ENCODE measurements at regions not wholly inside any gene's neighbourhood (a gene's known extent, or its start where the extent isn't known, plus 50 kb on each side); places are given as distances from the start of the nearest gene placed in this dataset.

GRCh38 chr7:12052211-12052610, 158.9 kb upstream of the TMEM106B start:
- ATAC-seq = no peak
- H3K36me3 ChIP-seq (replicated peaks in 1 of 2; ENCODE audit: control insufficient read depth in 1 of 2, insufficient read depth in 2 of 2, low read length in 2 of 2) = no peaks in the 10 kb centered on the region
- no peak overlapping the region for H3K9ac ChIP-seq (ENCODE audit: insufficient read depth, low read depth, low read length)
- no peak overlapping the region for H2AFZ ChIP-seq (ENCODE audit: low read length)
- no TSS peak for BruUV-seq (replicated peaks)
- POLR2A ChIA-PET = no interaction called here
- no peak for FAIRE-seq
- H3K79me2 ChIP-seq (ENCODE audit: insufficient read depth, low read length) = no peaks in the 10 kb centered on the region
- 41% methylated on average over 2 of the region's 2 CpGs for WGBS (ENCODE audit: low lambda C conversion rate)
- H4K20me1 ChIP-seq (ENCODE audit: insufficient read depth, low read length) = no peaks in the 10 kb centered on the region
- H3K4me3 ChIP-seq (replicated peaks in 1 of 3; ENCODE audit: insufficient read depth in 1 of 3, low read depth in 2 of 3, low read length in 3 of 3) = no peak overlapping the region
- no peak overlapping the region for H3K4me2 ChIP-seq (ENCODE audit: low read depth, low read length)
- H3K27ac ChIP-seq (ENCODE audit: extremely low read length, insufficient read depth, low read length) = no peak overlapping the region
- TF ChIP-seq, protein P1, sequence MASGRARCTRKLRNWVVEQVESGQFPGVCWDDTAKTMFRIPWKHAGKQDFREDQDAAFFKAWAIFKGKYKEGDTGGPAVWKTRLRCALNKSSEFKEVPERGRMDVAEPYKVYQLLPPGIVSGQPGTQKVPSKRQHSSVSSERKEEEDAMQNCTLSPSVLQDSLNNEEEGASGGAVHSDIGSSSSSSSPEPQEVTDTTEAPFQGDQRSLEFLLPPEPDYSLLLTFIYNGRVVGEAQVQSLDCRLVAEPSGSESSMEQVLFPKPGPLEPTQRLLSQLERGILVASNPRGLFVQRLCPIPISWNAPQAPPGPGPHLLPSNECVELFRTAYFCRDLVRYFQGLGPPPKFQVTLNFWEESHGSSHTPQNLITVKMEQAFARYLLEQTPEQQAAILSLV (CRISPR knock-in tag; IDR thresholded peaks at IDR 0.05; ENCODE audit: borderline replicate concordance) = no peak
- TF ChIP-seq HBP1 (CRISPR knock-in tag; IDR thresholded peaks at IDR 0.05; ENCODE audit: low read depth) = no peak
- no peak for TF ChIP-seq TEAD3 (CRISPR knock-in tag; optimal IDR thresholded peaks at IDR 0.05; ENCODE audit: borderline replicate concordance)
- TF ChIP-seq ZNF180 (CRISPR knock-in tag; IDR thresholded peaks at IDR 0.05; ENCODE audit: borderline replicate concordance, low read depth) = no peak
- H3K4me1 ChIP-seq (ENCODE audit: insufficient read depth, low read length) = no peaks in the 10 kb centered on the region
- no peaks in the 10 kb centered on the region for H3K27me3 ChIP-seq (ENCODE audit: control insufficient read depth in 1 of 2, insufficient read depth in 2 of 2, low read length in 2 of 2)
- no peak for DNase-seq (ENCODE audit: low spot score)
- peaks cover 29% of the 10 kb centered on the region for H3K9me3 ChIP-seq (ENCODE audit: low read length)
- CTCF ChIA-PET (ENCODE audit: low intra/inter-chr PET ratio, low total read pairs) = no interaction called here
- intact Hi-C loops (cut with micrococcal nuclease; ENCODE audit: unreplicated experiment) = no loop called here
- in situ Hi-C loops (cut with HindIII; ENCODE audit: extremely low pct_ligation_motif_present, low pct_unique_long_range_greater_than_20kb) = no loop called here

DNA sequence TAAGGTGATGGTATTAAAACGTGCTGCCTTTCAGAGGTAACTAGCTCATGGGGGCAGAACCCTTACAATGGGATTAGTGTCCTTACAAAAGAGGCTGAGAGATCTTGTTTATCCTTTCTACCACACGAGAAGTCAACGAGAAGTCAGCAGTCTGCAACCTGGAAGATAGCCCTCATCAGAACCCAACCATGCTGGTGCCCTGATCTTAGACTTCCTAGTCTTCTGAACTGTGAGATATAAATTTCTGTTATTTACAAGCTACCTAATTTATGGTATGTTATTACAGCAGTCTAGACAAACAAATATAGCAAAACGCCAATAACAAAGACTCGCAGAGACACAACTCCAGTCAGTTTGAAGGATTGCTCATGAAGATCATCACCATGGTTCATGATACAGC, 157.5 kb upstream of the TMEM106B start:
- Histone ChIP-seq H3K4me2 (ENCODE audit: low read depth, low read length) (no peak overlapping the region), H3K9me3 (ENCODE audit: low read length) (peaks cover 40% of the 10 kb centered on the region), H4K20me1 (ENCODE audit: insufficient read depth, low read length) (no peaks in the 10 kb centered on the region), H3K9ac (ENCODE audit: insufficient read depth, low read depth, low read length) (no peak overlapping the region), H3K4me1 (ENCODE audit: insufficient read depth, low read length) (no peaks in the 10 kb centered on the region), H3K27me3 (ENCODE audit: control insufficient read depth in 1 of 2, insufficient read depth in 2 of 2, low read length in 2 of 2) (no peaks in the 10 kb centered on the region), H3K79me2 (ENCODE audit: insufficient read depth, low read length) (no peaks in the 10 kb centered on the region), H3K36me3 (replicated peaks in 1 of 2; ENCODE audit: control insufficient read depth in 1 of 2, insufficient read depth in 2 of 2, low read length in 2 of 2) (no peaks in the 10 kb centered on the region), H3K27ac (ENCODE audit: extremely low read length, insufficient read depth, low read length) (no peak overlapping the region), H2AFZ (ENCODE audit: low read length) (no peak overlapping the region), H3K4me3 (replicated peaks in 1 of 3; ENCODE audit: insufficient read depth in 1 of 3, low read depth in 2 of 3, low read length in 3 of 3) (no peak overlapping the region)
- no peak for FAIRE-seq
- 34% methylated on average over 5 of the region's 5 CpGs for WGBS (ENCODE audit: low lambda C conversion rate)
- intact Hi-C loops (cut with micrococcal nuclease; ENCODE audit: unreplicated experiment) (no loop called here), in situ Hi-C loops (cut with HindIII; ENCODE audit: extremely low pct_ligation_motif_present, low pct_unique_long_range_greater_than_20kb) (no loop called here)
- POLR2A ChIA-PET = no interaction called here
- CTCF ChIA-PET (ENCODE audit: low intra/inter-chr PET ratio, low total read pairs) = no interaction called here
- no peak for DNase-seq (ENCODE audit: low spot score)
- no TSS peak for BruUV-seq (replicated peaks)
- no peak for ATAC-seq
- no peak for TF ChIP-seq ZHX1 (CRISPR knock-in tag; IDR thresholded peaks at IDR 0.05; ENCODE audit: low read depth)
- no peak for TF ChIP-seq RNF2 (conservative IDR thresholded peaks at IDR 0.05; ENCODE audit: low read depth)
- TF ChIP-seq TBX2 (CRISPR knock-in tag; IDR thresholded peaks at IDR 0.05; ENCODE audit: borderline replicate concordance) = no peak
- TF ChIP-seq ZNF367 (CRISPR knock-in tag; IDR thresholded peaks at IDR 0.05; ENCODE audit: borderline replicate concordance) = no peak
- TF ChIP-seq ZSCAN20 (CRISPR knock-in tag; IDR thresholded peaks at IDR 0.05; ENCODE audit: borderline replicate concordance) = no peak
- TF ChIP-seq MAFG (CRISPR knock-in tag; IDR thresholded peaks at IDR 0.05) = no peak
- no peak for TF ChIP-seq RAD21 (CRISPR knock-in tag; IDR thresholded peaks at IDR 0.05)
- TF ChIP-seq ARNT (IDR thresholded peaks at IDR 0.05) = no peak
- TF ChIP-seq, protein P2, sequence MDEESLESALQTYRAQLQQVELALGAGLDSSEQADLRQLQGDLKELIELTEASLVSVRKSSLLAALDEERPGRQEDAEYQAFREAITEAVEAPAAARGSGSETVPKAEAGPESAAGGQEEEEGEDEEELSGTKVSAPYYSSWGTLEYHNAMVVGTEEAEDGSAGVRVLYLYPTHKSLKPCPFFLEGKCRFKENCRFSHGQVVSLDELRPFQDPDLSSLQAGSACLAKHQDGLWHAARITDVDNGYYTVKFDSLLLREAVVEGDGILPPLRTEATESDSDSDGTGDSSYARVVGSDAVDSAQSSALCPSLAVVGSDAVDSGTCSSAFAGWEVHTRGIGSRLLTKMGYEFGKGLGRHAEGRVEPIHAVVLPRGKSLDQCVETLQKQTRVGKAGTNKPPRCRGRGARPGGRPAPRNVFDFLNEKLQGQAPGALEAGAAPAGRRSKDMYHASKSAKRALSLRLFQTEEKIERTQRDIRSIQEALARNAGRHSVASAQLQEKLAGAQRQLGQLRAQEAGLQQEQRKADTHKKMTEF (CRISPR knock-in tag; IDR thresholded peaks at IDR 0.05) = no peak
- TF ChIP-seq TBX3 (IDR thresholded peaks at IDR 0.05; ENCODE audit: borderline replicate concordance) = no peak

Measured in HepG2 (cell line).